Erythroblast (primary cell): ENCODE measurements at regions not wholly inside any gene's neighbourhood (a gene's known extent, or its start where the extent isn't known, plus 50 kb on each side); places are given as distances from the start of the nearest gene placed in this dataset.

ENCODE experiments used
- GATA1 ChIP-seq: IDR thresholded peaks from 2 replicates; pipeline ENCODE4 v1.6.1; 2011; ENCODE audit warnings: low read depth, mild to moderate bottlenecking, control low read depth, low read length, moderate library complexity
- POLR2A ChIP-seq: IDR thresholded peaks from 2 replicates; pipeline ENCODE4 v1.6.1; 2011; ENCODE audit warnings: mild to moderate bottlenecking, low read length

GRCh38 chr7:145868935-145869334 lies 247.7 kb upstream of the CNTNAP2 start:
- TF ChIP-seq POLR2A (no peak), GATA1 (no peak)
